ENCODE measurements at regions not wholly inside any gene's neighbourhood (a gene's known extent, or its start where the extent isn't known, plus 50 kb on each side); places are given as distances from the start of the nearest gene placed in this dataset.

GRCh38 chr1:59202455-59202854 lies 94.4 kb upstream of the FGGY start:
- TF ChIP-seq CTCF (conservative IDR thresholded peaks at IDR 0.05; ENCODE audit: low read length), result no peak
- TF ChIP-seq EZH2phosphoT487 (IDR thresholded peaks at IDR 0.05; ENCODE audit: borderline replicate concordance), result no peak

All from Loucy (cell line).